A549 (cell line): ENCODE measurements at regions not wholly inside any gene's neighbourhood (a gene's known extent, or its start where the extent isn't known, plus 50 kb on each side); places are given as distances from the start of the nearest gene placed in this dataset.

Source experiments
- ATAC-seq, 2 experiments: fragments of 200-7000 bp in 1 of 2; fragments of >200 bp in 1 of 2; cut with Nextera tagmentation in 1 of 2; cut with Tn5 transposase in 1 of 2; 3 replicates each; pipeline versions ENCODE4 v1.8.0 to v1.9.1; 2018 to 2020; ENCODE audit warnings: mild to moderate bottlenecking in 1 of 2, moderate library complexity in 1 of 2
- CTCF ChIA-PET: fragments of 300-600 bp; sonication (Branson Sonifier 250); formaldehyde crosslinking; extraction: SDS; loops from one replicate; lab custom pipeline; 2021; ENCODE audit warnings: antibody characterized with exemption, inconsistent platforms; lab: Yijun Ruan, JAX
- POLR2A ChIA-PET: fragments of 350-600 bp; formaldehyde crosslinking; extraction: SDS; loops from one replicate; lab custom pipeline; 2021; ENCODE audit warnings: antibody characterized with exemption, inconsistent platforms; lab: Yijun Ruan, JAX
- DNase-seq, 2 experiments: peaks; one replicate each; pipeline versions ENCODE4 v3.0.0 to v3.0.0-alpha.2; 2011 to 2016; ENCODE audit warnings: low read depth in 1 of 2, low spot score in 1 of 2
- FAIRE-seq: peaks from 2 replicates; lab custom pipeline; 2011; peaks lifted over from hg19 to GRCh38; lab: Jason Lieb, UNC
- H3K27ac ChIP-seq, 2 experiments: fragments of >200 bp; sonication (Bioruptor Twin); formaldehyde crosslinking; 3 replicates each; pipeline ENCODE4 v1.5.1; 2016 to 2017
- H3K4me1 ChIP-seq: fragments of >200 bp; sonication (Bioruptor Twin); formaldehyde crosslinking; 3 replicates; pipeline ENCODE4 v1.6.1; 2016
- H3K4me2 ChIP-seq: fragments of >200 bp; sonication (Bioruptor Twin); formaldehyde crosslinking; 3 replicates; pipeline ENCODE4 v1.6.1; 2016
- H3K4me3 ChIP-seq: fragments of >200 bp; sonication (Bioruptor Twin); formaldehyde crosslinking; 3 replicates; pipeline ENCODE4 v1.5.1; 2016
- H3K9me3 ChIP-seq: fragments of >200 bp; sonication (Bioruptor Twin); formaldehyde crosslinking; 3 replicates; pipeline ENCODE4 v1.6.1; 2016
- BHLHE40 ChIP-seq: IDR thresholded peaks from 2 replicates; pipeline ENCODE4 v1.6.1; 2012; ENCODE audit warnings: low read depth, low read length, inconsistent platforms
- CBX2 ChIP-seq: fragments of 200-600 bp; sonication (generic); IDR thresholded peaks from 2 replicates; pipeline ENCODE4 v1.6.1; 2016; ENCODE audit warnings: low read depth, mild to moderate bottlenecking, borderline replicate concordance
- EHMT2 ChIP-seq: fragments of 200-600 bp; sonication (generic); IDR thresholded peaks from 2 replicates; pipeline ENCODE4 v1.6.1; 2016; ENCODE audit warnings: antibody characterized with exemption, low read depth, mild to moderate bottlenecking, moderate library complexity
- HEYL ChIP-seq: fragments of 250-450 bp; sonication (Bioruptor Pico); IDR thresholded peaks from 2 replicates; pipeline ENCODE4 v1.8.0; 2021; ENCODE audit warnings: mild to moderate bottlenecking, moderate library complexity
- HOXA7 ChIP-seq: fragments of 250-450 bp; sonication (Bioruptor Pico); IDR thresholded peaks from 2 replicates; pipeline ENCODE4 v1.5.0; 2020; ENCODE audit warnings: mild to moderate bottlenecking, moderate library complexity
- NFE2L2 ChIP-seq: fragments of 150-350 bp; conservative IDR thresholded peaks from 2 replicates; pipeline ENCODE4 v1.6.1; 2014; ENCODE audit warnings: low read length
- NPAS2 ChIP-seq: fragments of 250-450 bp; sonication (Bioruptor Pico); IDR thresholded peaks from 2 replicates; pipeline ENCODE4 v1.8.0; 2022; ENCODE audit warnings: mild to moderate bottlenecking, moderate library complexity, borderline replicate concordance
- NR3C1 ChIP-seq: fragments of >200 bp; sonication (Bioruptor Twin); formaldehyde crosslinking; IDR thresholded peaks from 3 replicates; pipeline ENCODE4 v1.6.1; 2017
- POLR2AphosphoS2 ChIP-seq: conservative IDR thresholded peaks from 2 replicates; pipeline ENCODE4 v1.6.1; 2012; ENCODE audit warnings: low read length, improper control_type of control experiment, inconsistent platforms
- RARB ChIP-seq: fragments of 250-450 bp; sonication (Bioruptor Pico); IDR thresholded peaks from 2 replicates; pipeline ENCODE4 v1.8.0; 2021; ENCODE audit warnings: mild to moderate bottlenecking, moderate library complexity
- RNF2 ChIP-seq: fragments of 200-600 bp; sonication (generic); IDR thresholded peaks from 2 replicates; pipeline ENCODE4 v1.6.1; 2016; ENCODE audit warnings: low read depth, mild to moderate bottlenecking, antibody characterized with exemption, moderate library complexity, borderline replicate concordance
- ZSCAN20 ChIP-seq: fragments of 250-450 bp; sonication (Bioruptor Pico); IDR thresholded peaks from 2 replicates; pipeline ENCODE4 v1.8.0; 2022; ENCODE audit warnings: mild to moderate bottlenecking, moderate library complexity
- TF ChIP-seq, protein P1 (sequence below): fragments of 200-600 bp; sonication (generic); IDR thresholded peaks from 2 replicates; pipeline ENCODE4 v1.6.1; 2016; ENCODE audit warnings: antibody characterized with exemption, mild to moderate bottlenecking, moderate library complexity
- TF ChIP-seq, protein P2 (sequence below): fragments of >200 bp; sonication (Bioruptor Twin); formaldehyde crosslinking; IDR thresholded peaks from 3 replicates; pipeline ENCODE4 v1.5.1; 2016
- TF ChIP-seq, protein P3 (sequence below): IDR thresholded peaks from 2 replicates; pipeline ENCODE4 v1.6.1; 2012

DNA sequence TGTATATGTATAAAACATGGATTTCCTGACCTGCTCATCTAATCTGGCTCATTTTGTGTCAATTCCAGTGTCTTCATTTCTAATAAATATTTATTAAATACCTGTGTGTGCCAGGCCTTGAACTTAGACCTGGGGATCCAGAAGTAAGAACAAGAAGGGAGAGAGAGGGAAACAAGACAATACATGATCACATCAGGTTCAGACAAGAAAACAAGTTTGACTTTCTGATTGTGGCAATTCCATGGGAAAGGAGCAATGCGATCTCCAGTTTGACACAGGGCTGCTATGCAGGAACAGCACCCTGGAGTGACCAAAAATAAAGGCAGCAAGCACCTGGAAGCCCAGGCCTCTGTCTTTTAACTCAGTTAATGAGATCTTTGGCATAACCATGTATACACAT, 198.1 kb upstream of the ACTBL2 start (continued):
- TF ChIP-seq, protein P1, sequence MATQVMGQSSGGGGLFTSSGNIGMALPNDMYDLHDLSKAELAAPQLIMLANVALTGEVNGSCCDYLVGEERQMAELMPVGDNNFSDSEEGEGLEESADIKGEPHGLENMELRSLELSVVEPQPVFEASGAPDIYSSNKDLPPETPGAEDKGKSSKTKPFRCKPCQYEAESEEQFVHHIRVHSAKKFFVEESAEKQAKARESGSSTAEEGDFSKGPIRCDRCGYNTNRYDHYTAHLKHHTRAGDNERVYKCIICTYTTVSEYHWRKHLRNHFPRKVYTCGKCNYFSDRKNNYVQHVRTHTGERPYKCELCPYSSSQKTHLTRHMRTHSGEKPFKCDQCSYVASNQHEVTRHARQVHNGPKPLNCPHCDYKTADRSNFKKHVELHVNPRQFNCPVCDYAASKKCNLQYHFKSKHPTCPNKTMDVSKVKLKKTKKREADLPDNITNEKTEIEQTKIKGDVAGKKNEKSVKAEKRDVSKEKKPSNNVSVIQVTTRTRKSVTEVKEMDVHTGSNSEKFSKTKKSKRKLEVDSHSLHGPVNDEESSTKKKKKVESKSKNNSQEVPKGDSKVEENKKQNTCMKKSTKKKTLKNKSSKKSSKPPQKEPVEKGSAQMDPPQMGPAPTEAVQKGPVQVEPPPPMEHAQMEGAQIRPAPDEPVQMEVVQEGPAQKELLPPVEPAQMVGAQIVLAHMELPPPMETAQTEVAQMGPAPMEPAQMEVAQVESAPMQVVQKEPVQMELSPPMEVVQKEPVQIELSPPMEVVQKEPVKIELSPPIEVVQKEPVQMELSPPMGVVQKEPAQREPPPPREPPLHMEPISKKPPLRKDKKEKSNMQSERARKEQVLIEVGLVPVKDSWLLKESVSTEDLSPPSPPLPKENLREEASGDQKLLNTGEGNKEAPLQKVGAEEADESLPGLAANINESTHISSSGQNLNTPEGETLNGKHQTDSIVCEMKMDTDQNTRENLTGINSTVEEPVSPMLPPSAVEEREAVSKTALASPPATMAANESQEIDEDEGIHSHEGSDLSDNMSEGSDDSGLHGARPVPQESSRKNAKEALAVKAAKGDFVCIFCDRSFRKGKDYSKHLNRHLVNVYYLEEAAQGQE, result no peak
- TF ChIP-seq POLR2AphosphoS2 (no peak), EHMT2 (no peak), RNF2 (no peak), NFE2L2 (no peak), NR3C1 (no peak)
- TF ChIP-seq, protein P2, sequence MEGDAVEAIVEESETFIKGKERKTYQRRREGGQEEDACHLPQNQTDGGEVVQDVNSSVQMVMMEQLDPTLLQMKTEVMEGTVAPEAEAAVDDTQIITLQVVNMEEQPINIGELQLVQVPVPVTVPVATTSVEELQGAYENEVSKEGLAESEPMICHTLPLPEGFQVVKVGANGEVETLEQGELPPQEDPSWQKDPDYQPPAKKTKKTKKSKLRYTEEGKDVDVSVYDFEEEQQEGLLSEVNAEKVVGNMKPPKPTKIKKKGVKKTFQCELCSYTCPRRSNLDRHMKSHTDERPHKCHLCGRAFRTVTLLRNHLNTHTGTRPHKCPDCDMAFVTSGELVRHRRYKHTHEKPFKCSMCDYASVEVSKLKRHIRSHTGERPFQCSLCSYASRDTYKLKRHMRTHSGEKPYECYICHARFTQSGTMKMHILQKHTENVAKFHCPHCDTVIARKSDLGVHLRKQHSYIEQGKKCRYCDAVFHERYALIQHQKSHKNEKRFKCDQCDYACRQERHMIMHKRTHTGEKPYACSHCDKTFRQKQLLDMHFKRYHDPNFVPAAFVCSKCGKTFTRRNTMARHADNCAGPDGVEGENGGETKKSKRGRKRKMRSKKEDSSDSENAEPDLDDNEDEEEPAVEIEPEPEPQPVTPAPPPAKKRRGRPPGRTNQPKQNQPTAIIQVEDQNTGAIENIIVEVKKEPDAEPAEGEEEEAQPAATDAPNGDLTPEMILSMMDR, result no peak
- TF ChIP-seq, all 56 proteins: peak for 0

DNA sequence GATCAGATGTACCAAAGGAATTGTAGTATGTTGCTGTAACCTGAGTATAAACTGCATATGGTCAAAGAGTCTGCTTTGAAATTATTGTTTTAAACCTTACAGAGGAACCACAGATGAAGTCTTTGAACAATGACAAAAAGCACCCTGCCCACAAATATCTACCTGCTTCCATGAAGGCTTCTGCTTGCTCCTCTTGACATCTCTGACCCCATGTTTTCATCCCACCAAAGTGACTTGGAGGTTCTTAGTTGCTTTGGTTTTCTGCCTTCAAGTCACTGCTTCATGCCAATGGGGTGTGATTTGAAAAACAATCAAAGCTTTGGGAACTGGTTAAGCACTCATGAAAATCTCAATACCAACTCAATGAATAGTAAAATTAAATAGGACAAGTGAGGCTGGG, 194.6 kb upstream of the ACTBL2 start:
- no peak for ATAC-seq
- ChIA-PET CTCF (interaction anchor here (1.0 kb wide), 1 partner anchor 10 kb away, joined by 4 read pairs; no protein-coding TSS in a partner anchor), POLR2A (no interaction called here)
- Histone ChIP-seq H3K4me3 (no peak overlapping the region), H3K9me3 (no peaks in the 10 kb centered on the region), H3K4me1 (0 out of 3 replicates have a peak, but pooled peaks cover 3% of the 10 kb centered on the region), H3K27ac (no peak overlapping the region), H3K4me2 (no peak overlapping the region)
- TF ChIP-seq BHLHE40 (no peak), ZSCAN20 (CRISPR knock-in tag) (no peak), HEYL (no peak), POLR2AphosphoS2 (no peak), CBX2 (no peak), NPAS2 (CRISPR knock-in tag) (no peak), HOXA7 (no peak), EHMT2 (no peak), RARB (CRISPR knock-in tag) (no peak)
- TF ChIP-seq, protein P1, result no peak
- TF ChIP-seq, protein P3, sequence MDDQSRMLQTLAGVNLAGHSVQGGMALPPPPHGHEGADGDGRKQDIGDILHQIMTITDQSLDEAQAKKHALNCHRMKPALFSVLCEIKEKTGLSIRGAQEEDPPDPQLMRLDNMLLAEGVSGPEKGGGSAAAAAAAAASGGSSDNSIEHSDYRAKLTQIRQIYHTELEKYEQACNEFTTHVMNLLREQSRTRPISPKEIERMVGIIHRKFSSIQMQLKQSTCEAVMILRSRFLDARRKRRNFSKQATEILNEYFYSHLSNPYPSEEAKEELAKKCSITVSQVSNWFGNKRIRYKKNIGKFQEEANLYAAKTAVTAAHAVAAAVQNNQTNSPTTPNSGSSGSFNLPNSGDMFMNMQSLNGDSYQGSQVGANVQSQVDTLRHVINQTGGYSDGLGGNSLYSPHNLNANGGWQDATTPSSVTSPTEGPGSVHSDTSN, result no peak
- no peak for FAIRE-seq
- DNase-seq, result no peak
